H1 (cell line): ENCODE measurements at regions not wholly inside any gene's neighbourhood (a gene's known extent, or its start where the extent isn't known, plus 50 kb on each side); places are given as distances from the start of the nearest gene placed in this dataset.
A peak's percentile ranks its signal among the peaks of the same experiment; 100 is the strongest.

ENCODE experiments used
- CTCF ChIA-PET: fragments of 300-600 bp; sonication (Branson Sonifier 250); formaldehyde crosslinking; loops from one replicate; lab custom pipeline; 2021; ENCODE audit not compliant: partially characterized antibody; lab: Charles Lee
- POLR2A ChIA-PET: fragments of 300-600 bp; sonication (Branson Sonifier 250); formaldehyde crosslinking; loops from one replicate; lab custom pipeline; 2021; ENCODE audit warnings: inconsistent platforms; ENCODE audit not compliant: partially characterized antibody; lab: Charles Lee
- DNase-seq, 2 experiments: peaks; one replicate each; pipeline versions ENCODE4 v3.0.0 to v3.0.0-alpha.2; 2010 to 2022; ENCODE audit warnings: low spot score in 2 of 2, low read depth in 1 of 2, mixed read lengths in 1 of 2
- FAIRE-seq: peaks from 2 replicates; lab custom pipeline; 2011; peaks lifted over from hg19 to GRCh38; lab: Jason Lieb, UNC
- H2AFZ ChIP-seq: 2 replicates; pipeline ENCODE4 v1.8.1; 2012; ENCODE audit warnings: low read length, inconsistent platforms
- H2AK5ac ChIP-seq: 2 replicates; pipeline ENCODE4 v1.6.1; 2013; ENCODE audit warnings: low read depth, low read length
- H2BK120ac ChIP-seq: replicated peaks from 2 replicates; pipeline ENCODE3; 2013; ENCODE audit warnings: low read depth, low read length, inconsistent platforms
- H2BK12ac ChIP-seq: 2 replicates; pipeline ENCODE4 v1.6.1; 2013; ENCODE audit warnings: low read depth, low read length
- H2BK15ac ChIP-seq: 2 replicates; pipeline ENCODE4 v1.6.1; 2013; ENCODE audit warnings: low read length
- H2BK20ac ChIP-seq: 2 replicates; pipeline ENCODE4 v1.6.1; 2013; ENCODE audit warnings: low read length
- H2BK5ac ChIP-seq: 2 replicates; pipeline ENCODE4 v1.6.1; 2013; ENCODE audit warnings: low read depth, low read length
- H3K14ac ChIP-seq: 2 replicates; pipeline ENCODE4 v1.6.1; 2013; ENCODE audit warnings: inconsistent platforms; ENCODE audit not compliant: insufficient read length
- H3K18ac ChIP-seq: 2 replicates; pipeline ENCODE4 v1.6.1; 2013; ENCODE audit warnings: low read length; ENCODE audit errors: extremely low read depth
- H3K23ac ChIP-seq: 2 replicates; pipeline ENCODE4 v1.6.1; 2013; ENCODE audit warnings: inconsistent platforms; ENCODE audit not compliant: insufficient read length
- H3K23me2 ChIP-seq: 2 replicates; pipeline ENCODE4 v1.6.1; 2013; ENCODE audit warnings: low read depth, low read length
- H3K27ac ChIP-seq: 2 replicates; pipeline ENCODE4 v1.6.1; 2011; ENCODE audit warnings: low read depth, low read length, inconsistent platforms
- H3K27me3 ChIP-seq, 4 experiments: replicated peaks in 1 of 4; 1 replicate in 1 of 4; 2 replicates in 3 of 4; pipeline versions ENCODE4 v1.6.1 to v1.8.1; 2011 to 2013; ENCODE audit warnings: low read length in 3 of 4, mild to moderate bottlenecking in 3 of 4, inconsistent platforms in 2 of 4, mixed read lengths in 2 of 4, moderate library complexity in 1 of 4; ENCODE audit not compliant: control insufficient read depth in 3 of 4, insufficient read depth in 3 of 4; ENCODE audit errors: extremely low read depth in 1 of 4
- H3K36me3 ChIP-seq, 4 experiments: 2 replicates each; pipeline versions ENCODE4 v1.6.1 to v1.8.1; 2011 to 2013; ENCODE audit warnings: mild to moderate bottlenecking in 4 of 4, low read length in 3 of 4, moderate library complexity in 2 of 4, control low read depth in 1 of 4, inconsistent platforms in 1 of 4; ENCODE audit not compliant: insufficient read depth in 4 of 4, control insufficient read depth in 2 of 4
- H3K4ac ChIP-seq: replicated peaks from 2 replicates; pipeline ENCODE3; 2013; ENCODE audit warnings: low read length, low read depth, mixed read lengths, inconsistent platforms; ENCODE audit not compliant: insufficient read length
- H3K4me1 ChIP-seq, 4 experiments: replicated peaks in 1 of 4; 1 replicate in 1 of 4; 2 replicates in 3 of 4; pipeline versions ENCODE4 v1.6.1 to v1.8.1; 2011 to 2013; ENCODE audit warnings: low read length in 3 of 4, inconsistent platforms in 2 of 4, mixed read lengths in 1 of 4; ENCODE audit not compliant: insufficient read depth in 4 of 4, control insufficient read depth in 3 of 4
- H3K4me2 ChIP-seq, 2 experiments: 2 replicates each; pipeline versions ENCODE4 v1.6.1 to v1.8.1; 2011 to 2013; ENCODE audit warnings: low read depth in 2 of 2, low read length in 2 of 2, control low read depth in 1 of 2, inconsistent platforms in 1 of 2, mild to moderate bottlenecking in 1 of 2; ENCODE audit not compliant: insufficient read depth in 1 of 2
- H3K4me3 ChIP-seq, 4 experiments: fragments of 200-600, 300-600 bp in 1 of 4; sonication (generic), shearing (Covaris generic), sonication (Bioruptor Twin) in 1 of 4; 2 replicates each; pipeline versions ENCODE4 v1.5.1 to v1.8.1; 2011 to 2016; ENCODE audit warnings: low read length in 4 of 4, low read depth in 3 of 4, control low read depth in 2 of 4, inconsistent platforms in 2 of 4, mild to moderate bottlenecking in 2 of 4, mixed read lengths in 1 of 4, moderate library complexity in 1 of 4; ENCODE audit not compliant: insufficient read depth in 2 of 4; ENCODE audit errors: extremely low read depth in 1 of 4
- H3K56ac ChIP-seq: replicated peaks from 2 replicates; pipeline ENCODE3; 2013; ENCODE audit warnings: low read depth, mild to moderate bottlenecking, mixed read lengths, low read length, inconsistent platforms; ENCODE audit not compliant: insufficient read length
- H3K79me1 ChIP-seq: 2 replicates; pipeline ENCODE4 v1.6.1; 2013; ENCODE audit warnings: low read depth, low read length, control low read depth
- H3K79me2 ChIP-seq, 2 experiments: 2 replicates each; pipeline versions ENCODE4 v1.6.1 to v1.8.1; 2012 to 2013; ENCODE audit warnings: low read length in 2 of 2, mild to moderate bottlenecking in 2 of 2, inconsistent platforms in 1 of 2; ENCODE audit not compliant: insufficient read depth in 2 of 2, control insufficient read depth in 1 of 2
- H3K9ac ChIP-seq, 4 experiments: replicated peaks in 1 of 4; 1 replicate in 1 of 4; 2 replicates in 3 of 4; pipeline versions ENCODE4 v1.6.1 to v1.8.1; 2011 to 2013; ENCODE audit warnings: low read depth in 3 of 4, low read length in 3 of 4, control low read depth in 2 of 4, mild to moderate bottlenecking in 2 of 4, moderate library complexity in 2 of 4, inconsistent platforms in 1 of 4; ENCODE audit errors: extremely low read depth in 1 of 4
- H3K9me3 ChIP-seq, 2 experiments: 2 replicates each; pipeline versions ENCODE4 v1.6.1 to v1.8.1; 2012 to 2013; ENCODE audit warnings: mild to moderate bottlenecking in 2 of 2, moderate library complexity in 2 of 2, control low read depth in 1 of 2, inconsistent platforms in 1 of 2, low read depth in 1 of 2, low read length in 1 of 2, mixed read lengths in 1 of 2; ENCODE audit not compliant: insufficient read depth in 2 of 2
- H4K20me1 ChIP-seq, 2 experiments: replicated peaks in 1 of 2; 2 replicates each; pipeline versions ENCODE3 to v1.8.1; 2011 to 2013; ENCODE audit warnings: inconsistent platforms in 2 of 2, low read length in 2 of 2, mild to moderate bottlenecking in 1 of 2; ENCODE audit not compliant: insufficient read depth in 2 of 2, control insufficient read depth in 1 of 2
- H4K5ac ChIP-seq: 2 replicates; pipeline ENCODE4 v1.6.1; 2013; ENCODE audit warnings: low read length, low read depth, mixed read lengths, inconsistent platforms; ENCODE audit not compliant: insufficient read length
- H4K8ac ChIP-seq: 2 replicates; pipeline ENCODE4 v1.8.0; 2013; ENCODE audit warnings: mild to moderate bottlenecking, moderate library complexity, low read length, inconsistent platforms; ENCODE audit not compliant: insufficient read depth; ENCODE audit errors: extremely low read depth
- H4K91ac ChIP-seq: replicated peaks from 2 replicates; pipeline ENCODE3; 2013; ENCODE audit warnings: low read length, mixed read lengths, inconsistent platforms; ENCODE audit not compliant: insufficient read length
- BACH1 ChIP-seq: IDR thresholded peaks from 2 replicates; pipeline ENCODE4 v1.6.1; 2012; ENCODE audit warnings: low read length, improper control_type of control experiment
- CHD1 ChIP-seq: IDR thresholded peaks from 2 replicates; pipeline ENCODE4 v1.6.1; 2012; ENCODE audit warnings: low read depth, low read length, improper control_type of control experiment
- SAP30 ChIP-seq: fragments of 300-600 bp; sonication (generic); IDR thresholded peaks from 2 replicates; pipeline ENCODE4 v1.7.1; 2012; ENCODE audit warnings: low read length, moderate library complexity, mild to moderate bottlenecking, inconsistent platforms; ENCODE audit not compliant: insufficient read depth, insufficient replicate concordance
- SIX5 ChIP-seq: IDR thresholded peaks from 2 replicates; pipeline ENCODE4 v1.6.1; 2011; ENCODE audit warnings: mild to moderate bottlenecking, low read depth, low read length
- WGBS, 2 experiments: shearing (Covaris generic) in 1 of 2; methylation state at CpG; one replicate each; pipeline versions ENCODE4 v1.1.6 to v1.1.7; 2013 to 2015; ENCODE audit warnings: low lambda C conversion rate in 2 of 2, mixed read lengths in 2 of 2, inconsistent platforms in 1 of 2, low coverage in 1 of 2, missing lambda C conversion rate in 1 of 2; ENCODE audit not compliant: insufficient replicate concordance in 2 of 2, insufficient coverage in 1 of 2, insufficient read length in 1 of 2; ENCODE audit errors: extremely low coverage in 1 of 2, missing lambda C conversion rate in 1 of 2; 5-methylcytosine and 5-hydroxymethylcytosine counted together
- TF ChIP-seq, protein P1 (sequence below): IDR thresholded peaks from 2 replicates; pipeline ENCODE4 v1.6.1; 2012; ENCODE audit warnings: low read length, inconsistent platforms

DNA sequence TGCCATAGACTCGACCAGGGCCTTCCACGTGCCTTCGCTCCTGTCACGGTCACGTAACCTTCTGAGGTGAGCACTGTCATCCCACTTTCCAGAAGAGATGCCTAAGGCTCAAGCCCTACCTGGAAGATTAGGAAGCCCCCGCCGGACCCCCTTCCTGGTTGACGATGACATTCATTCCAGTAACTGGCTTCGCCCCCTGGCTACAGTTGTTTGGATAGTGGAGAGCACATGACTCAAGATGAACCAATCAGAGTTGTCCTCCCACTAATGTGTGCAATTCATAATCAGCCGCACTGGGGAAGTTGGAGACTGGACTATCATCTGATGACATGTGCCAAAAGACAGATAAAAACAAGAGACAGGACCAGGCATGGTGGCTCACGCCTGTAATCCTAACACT is 104.0 kb upstream of the GJB5 start:
- H3K9ac ChIP-seq, result no peak overlapping the region
- H2BK5ac ChIP-seq, result no peak overlapping the region
- no peak overlapping the region for H3K27ac ChIP-seq
- no peak overlapping the region for H3K18ac ChIP-seq
- no peak overlapping the region for H2BK12ac ChIP-seq
- H3K23ac ChIP-seq, result no peak overlapping the region
- H2AFZ ChIP-seq, result 0 out of 2 replicates have a peak overlapping the region, but pooled peaks have one; percentile 66
- H3K36me3 ChIP-seq, result no peaks in the 10 kb centered on the region
- DNase-seq (no peak), FAIRE-seq (no peak)
- H3K27me3 ChIP-seq, result no peaks in the 10 kb centered on the region
- no peak overlapping the region for H3K4me3 ChIP-seq
- H3K79me1 ChIP-seq, result no peaks in the 10 kb centered on the region
- H3K4me1 ChIP-seq, result peaks cover 3 to 19% (median 13%) of the 10 kb centered on the region in 4 experiments
- no peaks in the 10 kb centered on the region for H3K79me2 ChIP-seq
- ChIA-PET POLR2A (no interaction called here), CTCF (no interaction called here)
- H2BK15ac ChIP-seq, result no peak overlapping the region
- no peak overlapping the region for H4K91ac ChIP-seq
- H2AK5ac ChIP-seq, result no peak overlapping the region
- no peak overlapping the region for H2BK120ac ChIP-seq
- no peaks in the 10 kb centered on the region; a peak in 1 of 4 replicates for H3K9me3 ChIP-seq
- no peak overlapping the region for H3K14ac ChIP-seq
- WGBS, 2 experiments, result 93% methylated on average over 10 of the region's 11 CpGs; no CpG with 5 or more reads in 1 of the 2 experiments
- H4K20me1 ChIP-seq, result no peaks in the 10 kb centered on the region
- no peak overlapping the region for H3K4me2 ChIP-seq
- H3K4ac ChIP-seq, result no peak overlapping the region
- H3K56ac ChIP-seq, result no peak overlapping the region
- H4K8ac ChIP-seq, result no peak overlapping the region
- H4K5ac ChIP-seq, result no peak overlapping the region
- H2BK20ac ChIP-seq, result no peak overlapping the region
- no peaks in the 10 kb centered on the region for H3K23me2 ChIP-seq
- no peak for TF ChIP-seq CHD1
- TF ChIP-seq SAP30, result no peak
- TF ChIP-seq SIX5, result no peak
- TF ChIP-seq BACH1, result no peak
- TF ChIP-seq, protein P1, sequence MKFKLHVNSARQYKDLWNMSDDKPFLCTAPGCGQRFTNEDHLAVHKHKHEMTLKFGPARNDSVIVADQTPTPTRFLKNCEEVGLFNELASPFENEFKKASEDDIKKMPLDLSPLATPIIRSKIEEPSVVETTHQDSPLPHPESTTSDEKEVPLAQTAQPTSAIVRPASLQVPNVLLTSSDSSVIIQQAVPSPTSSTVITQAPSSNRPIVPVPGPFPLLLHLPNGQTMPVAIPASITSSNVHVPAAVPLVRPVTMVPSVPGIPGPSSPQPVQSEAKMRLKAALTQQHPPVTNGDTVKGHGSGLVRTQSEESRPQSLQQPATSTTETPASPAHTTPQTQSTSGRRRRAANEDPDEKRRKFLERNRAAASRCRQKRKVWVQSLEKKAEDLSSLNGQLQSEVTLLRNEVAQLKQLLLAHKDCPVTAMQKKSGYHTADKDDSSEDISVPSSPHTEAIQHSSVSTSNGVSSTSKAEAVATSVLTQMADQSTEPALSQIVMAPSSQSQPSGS, result no peak
